ENCODE measurements at regions not wholly inside any gene's neighbourhood (a gene's known extent, or its start where the extent isn't known, plus 50 kb on each side); places are given as distances from the start of the nearest gene placed in this dataset.
"Not testable (repeated sequence)": the region's sequence is repeated elsewhere in the genome, so short reads cannot be mapped to it uniquely, and the experiment has no call there.

GRCh38 chr1:148324465-148324864 lies 158.6 kb downstream of the PPIAL4G start:
- not testable (repeated sequence) for TF ChIP-seq CTCF (IDR thresholded peaks at IDR 0.05); TCF7L2 (IDR thresholded peaks at IDR 0.05; ENCODE audit: low read depth, low read length); POLR2AphosphoS5 (IDR thresholded peaks at IDR 0.05; ENCODE audit: low read depth, low read length); SIN3A (IDR thresholded peaks at IDR 0.05; ENCODE audit: borderline replicate concordance, insufficient read depth, low read depth, low read length)
- TF ChIP-seq, protein P1, sequence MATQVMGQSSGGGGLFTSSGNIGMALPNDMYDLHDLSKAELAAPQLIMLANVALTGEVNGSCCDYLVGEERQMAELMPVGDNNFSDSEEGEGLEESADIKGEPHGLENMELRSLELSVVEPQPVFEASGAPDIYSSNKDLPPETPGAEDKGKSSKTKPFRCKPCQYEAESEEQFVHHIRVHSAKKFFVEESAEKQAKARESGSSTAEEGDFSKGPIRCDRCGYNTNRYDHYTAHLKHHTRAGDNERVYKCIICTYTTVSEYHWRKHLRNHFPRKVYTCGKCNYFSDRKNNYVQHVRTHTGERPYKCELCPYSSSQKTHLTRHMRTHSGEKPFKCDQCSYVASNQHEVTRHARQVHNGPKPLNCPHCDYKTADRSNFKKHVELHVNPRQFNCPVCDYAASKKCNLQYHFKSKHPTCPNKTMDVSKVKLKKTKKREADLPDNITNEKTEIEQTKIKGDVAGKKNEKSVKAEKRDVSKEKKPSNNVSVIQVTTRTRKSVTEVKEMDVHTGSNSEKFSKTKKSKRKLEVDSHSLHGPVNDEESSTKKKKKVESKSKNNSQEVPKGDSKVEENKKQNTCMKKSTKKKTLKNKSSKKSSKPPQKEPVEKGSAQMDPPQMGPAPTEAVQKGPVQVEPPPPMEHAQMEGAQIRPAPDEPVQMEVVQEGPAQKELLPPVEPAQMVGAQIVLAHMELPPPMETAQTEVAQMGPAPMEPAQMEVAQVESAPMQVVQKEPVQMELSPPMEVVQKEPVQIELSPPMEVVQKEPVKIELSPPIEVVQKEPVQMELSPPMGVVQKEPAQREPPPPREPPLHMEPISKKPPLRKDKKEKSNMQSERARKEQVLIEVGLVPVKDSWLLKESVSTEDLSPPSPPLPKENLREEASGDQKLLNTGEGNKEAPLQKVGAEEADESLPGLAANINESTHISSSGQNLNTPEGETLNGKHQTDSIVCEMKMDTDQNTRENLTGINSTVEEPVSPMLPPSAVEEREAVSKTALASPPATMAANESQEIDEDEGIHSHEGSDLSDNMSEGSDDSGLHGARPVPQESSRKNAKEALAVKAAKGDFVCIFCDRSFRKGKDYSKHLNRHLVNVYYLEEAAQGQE (IDR thresholded peaks at IDR 0.05; ENCODE audit: insufficient read depth in 1 of 2, low read depth in 2 of 2, low read length in 1 of 2): not testable (repeated sequence)
